H1 (cell line): ENCODE measurements at regions not wholly inside any gene's neighbourhood (a gene's known extent, or its start where the extent isn't known, plus 50 kb on each side); places are given as distances from the start of the nearest gene placed in this dataset.

Source experiments
- CTCF ChIA-PET: fragments of 300-600 bp; sonication (Branson Sonifier 250); formaldehyde crosslinking; loops from one replicate; lab custom pipeline; 2021; ENCODE audit not compliant: partially characterized antibody; lab: Charles Lee
- POLR2A ChIA-PET: fragments of 300-600 bp; sonication (Branson Sonifier 250); formaldehyde crosslinking; loops from one replicate; lab custom pipeline; 2021; ENCODE audit warnings: inconsistent platforms; ENCODE audit not compliant: partially characterized antibody; lab: Charles Lee
- DNase-seq, 2 experiments: peaks; one replicate each; pipeline versions ENCODE4 v3.0.0 to v3.0.0-alpha.2; 2010 to 2022; ENCODE audit warnings: low spot score in 2 of 2, low read depth in 1 of 2, mixed read lengths in 1 of 2
- FAIRE-seq: peaks from 2 replicates; lab custom pipeline; 2011; peaks lifted over from hg19 to GRCh38; lab: Jason Lieb, UNC
- H2AFZ ChIP-seq: 2 replicates; pipeline ENCODE4 v1.8.1; 2012; ENCODE audit warnings: low read length, inconsistent platforms
- H2AK5ac ChIP-seq: 2 replicates; pipeline ENCODE4 v1.6.1; 2013; ENCODE audit warnings: low read depth, low read length
- H2BK120ac ChIP-seq: replicated peaks from 2 replicates; pipeline ENCODE3; 2013; ENCODE audit warnings: low read depth, low read length, inconsistent platforms
- H2BK12ac ChIP-seq: 2 replicates; pipeline ENCODE4 v1.6.1; 2013; ENCODE audit warnings: low read depth, low read length
- H2BK15ac ChIP-seq: 2 replicates; pipeline ENCODE4 v1.6.1; 2013; ENCODE audit warnings: low read length
- H2BK20ac ChIP-seq: 2 replicates; pipeline ENCODE4 v1.6.1; 2013; ENCODE audit warnings: low read length
- H2BK5ac ChIP-seq: 2 replicates; pipeline ENCODE4 v1.6.1; 2013; ENCODE audit warnings: low read depth, low read length
- H3K14ac ChIP-seq: 2 replicates; pipeline ENCODE4 v1.6.1; 2013; ENCODE audit warnings: inconsistent platforms; ENCODE audit not compliant: insufficient read length
- H3K18ac ChIP-seq: 2 replicates; pipeline ENCODE4 v1.6.1; 2013; ENCODE audit warnings: low read length; ENCODE audit errors: extremely low read depth
- H3K23ac ChIP-seq: 2 replicates; pipeline ENCODE4 v1.6.1; 2013; ENCODE audit warnings: inconsistent platforms; ENCODE audit not compliant: insufficient read length
- H3K23me2 ChIP-seq: 2 replicates; pipeline ENCODE4 v1.6.1; 2013; ENCODE audit warnings: low read depth, low read length
- H3K27ac ChIP-seq: 2 replicates; pipeline ENCODE4 v1.6.1; 2011; ENCODE audit warnings: low read depth, low read length, inconsistent platforms
- H3K27me3 ChIP-seq, 4 experiments: replicated peaks in 1 of 4; 1 replicate in 1 of 4; 2 replicates in 3 of 4; pipeline versions ENCODE4 v1.6.1 to v1.8.1; 2011 to 2013; ENCODE audit warnings: low read length in 3 of 4, mild to moderate bottlenecking in 3 of 4, inconsistent platforms in 2 of 4, mixed read lengths in 2 of 4, moderate library complexity in 1 of 4; ENCODE audit not compliant: control insufficient read depth in 3 of 4, insufficient read depth in 3 of 4; ENCODE audit errors: extremely low read depth in 1 of 4
- H3K36me3 ChIP-seq, 4 experiments: 2 replicates each; pipeline versions ENCODE4 v1.6.1 to v1.8.1; 2011 to 2013; ENCODE audit warnings: mild to moderate bottlenecking in 4 of 4, low read length in 3 of 4, moderate library complexity in 2 of 4, control low read depth in 1 of 4, inconsistent platforms in 1 of 4; ENCODE audit not compliant: insufficient read depth in 4 of 4, control insufficient read depth in 2 of 4
- H3K4ac ChIP-seq: replicated peaks from 2 replicates; pipeline ENCODE3; 2013; ENCODE audit warnings: low read length, low read depth, mixed read lengths, inconsistent platforms; ENCODE audit not compliant: insufficient read length
- H3K4me1 ChIP-seq, 4 experiments: replicated peaks in 1 of 4; 1 replicate in 1 of 4; 2 replicates in 3 of 4; pipeline versions ENCODE4 v1.6.1 to v1.8.1; 2011 to 2013; ENCODE audit warnings: low read length in 3 of 4, inconsistent platforms in 2 of 4, mixed read lengths in 1 of 4; ENCODE audit not compliant: insufficient read depth in 4 of 4, control insufficient read depth in 3 of 4
- H3K4me2 ChIP-seq, 2 experiments: 2 replicates each; pipeline versions ENCODE4 v1.6.1 to v1.8.1; 2011 to 2013; ENCODE audit warnings: low read depth in 2 of 2, low read length in 2 of 2, control low read depth in 1 of 2, inconsistent platforms in 1 of 2, mild to moderate bottlenecking in 1 of 2; ENCODE audit not compliant: insufficient read depth in 1 of 2
- H3K4me3 ChIP-seq, 4 experiments: fragments of 200-600, 300-600 bp in 1 of 4; sonication (generic), shearing (Covaris generic), sonication (Bioruptor Twin) in 1 of 4; 2 replicates each; pipeline versions ENCODE4 v1.5.1 to v1.8.1; 2011 to 2016; ENCODE audit warnings: low read length in 4 of 4, low read depth in 3 of 4, control low read depth in 2 of 4, inconsistent platforms in 2 of 4, mild to moderate bottlenecking in 2 of 4, mixed read lengths in 1 of 4, moderate library complexity in 1 of 4; ENCODE audit not compliant: insufficient read depth in 2 of 4; ENCODE audit errors: extremely low read depth in 1 of 4
- H3K56ac ChIP-seq: replicated peaks from 2 replicates; pipeline ENCODE3; 2013; ENCODE audit warnings: low read depth, mild to moderate bottlenecking, mixed read lengths, low read length, inconsistent platforms; ENCODE audit not compliant: insufficient read length
- H3K79me1 ChIP-seq: 2 replicates; pipeline ENCODE4 v1.6.1; 2013; ENCODE audit warnings: low read depth, low read length, control low read depth
- H3K79me2 ChIP-seq, 2 experiments: 2 replicates each; pipeline versions ENCODE4 v1.6.1 to v1.8.1; 2012 to 2013; ENCODE audit warnings: low read length in 2 of 2, mild to moderate bottlenecking in 2 of 2, inconsistent platforms in 1 of 2; ENCODE audit not compliant: insufficient read depth in 2 of 2, control insufficient read depth in 1 of 2
- H3K9ac ChIP-seq, 4 experiments: replicated peaks in 1 of 4; 1 replicate in 1 of 4; 2 replicates in 3 of 4; pipeline versions ENCODE4 v1.6.1 to v1.8.1; 2011 to 2013; ENCODE audit warnings: low read depth in 3 of 4, low read length in 3 of 4, control low read depth in 2 of 4, mild to moderate bottlenecking in 2 of 4, moderate library complexity in 2 of 4, inconsistent platforms in 1 of 4; ENCODE audit errors: extremely low read depth in 1 of 4
- H3K9me3 ChIP-seq, 2 experiments: 2 replicates each; pipeline versions ENCODE4 v1.6.1 to v1.8.1; 2012 to 2013; ENCODE audit warnings: mild to moderate bottlenecking in 2 of 2, moderate library complexity in 2 of 2, control low read depth in 1 of 2, inconsistent platforms in 1 of 2, low read depth in 1 of 2, low read length in 1 of 2, mixed read lengths in 1 of 2; ENCODE audit not compliant: insufficient read depth in 2 of 2
- H4K20me1 ChIP-seq, 2 experiments: replicated peaks in 1 of 2; 2 replicates each; pipeline versions ENCODE3 to v1.8.1; 2011 to 2013; ENCODE audit warnings: inconsistent platforms in 2 of 2, low read length in 2 of 2, mild to moderate bottlenecking in 1 of 2; ENCODE audit not compliant: insufficient read depth in 2 of 2, control insufficient read depth in 1 of 2
- H4K5ac ChIP-seq: 2 replicates; pipeline ENCODE4 v1.6.1; 2013; ENCODE audit warnings: low read length, low read depth, mixed read lengths, inconsistent platforms; ENCODE audit not compliant: insufficient read length
- H4K8ac ChIP-seq: 2 replicates; pipeline ENCODE4 v1.8.0; 2013; ENCODE audit warnings: mild to moderate bottlenecking, moderate library complexity, low read length, inconsistent platforms; ENCODE audit not compliant: insufficient read depth; ENCODE audit errors: extremely low read depth
- H4K91ac ChIP-seq: replicated peaks from 2 replicates; pipeline ENCODE3; 2013; ENCODE audit warnings: low read length, mixed read lengths, inconsistent platforms; ENCODE audit not compliant: insufficient read length
- BCL11A ChIP-seq, 2 experiments: IDR thresholded peaks; one replicate each; pipeline ENCODE4 v1.6.1; 2011; ENCODE audit warnings: low read depth in 2 of 2, low read length in 2 of 2, mild to moderate bottlenecking in 2 of 2
- E2F6 ChIP-seq: IDR thresholded peaks from 2 replicates; pipeline ENCODE4 v1.6.1; 2012; ENCODE audit warnings: inconsistent platforms
- SRF ChIP-seq: IDR thresholded peaks from 2 replicates; pipeline ENCODE4 v1.6.1; 2011; ENCODE audit warnings: mild to moderate bottlenecking, low read depth, low read length, moderate library complexity
- WGBS, 2 experiments: shearing (Covaris generic) in 1 of 2; methylation state at CpG; one replicate each; pipeline versions ENCODE4 v1.1.6 to v1.1.7; 2013 to 2015; ENCODE audit warnings: low lambda C conversion rate in 2 of 2, mixed read lengths in 2 of 2, inconsistent platforms in 1 of 2, low coverage in 1 of 2, missing lambda C conversion rate in 1 of 2; ENCODE audit not compliant: insufficient replicate concordance in 2 of 2, insufficient coverage in 1 of 2, insufficient read length in 1 of 2; ENCODE audit errors: extremely low coverage in 1 of 2, missing lambda C conversion rate in 1 of 2; 5-methylcytosine and 5-hydroxymethylcytosine counted together

GRCh38 chr5:60162441-60162840 lies 268.9 kb upstream of the PDE4D start:
- Histone ChIP-seq H4K5ac (no peak overlapping the region), H4K8ac (no peak overlapping the region), H2BK12ac (no peak overlapping the region), H3K9ac (no peak overlapping the region), H3K23ac (no peak overlapping the region), H3K14ac (no peak overlapping the region), H2BK20ac (no peak overlapping the region), H3K9me3 (no peaks in the 10 kb centered on the region), H2BK5ac (no peak overlapping the region), H3K4me2 (no peak overlapping the region), H2AFZ (no peak overlapping the region), H3K23me2 (no peaks in the 10 kb centered on the region), H2AK5ac (no peak overlapping the region), H4K20me1 (no peaks in the 10 kb centered on the region), H3K56ac (no peak overlapping the region), H2BK120ac (no peak overlapping the region), H3K18ac (no peak overlapping the region), H3K27me3 (no peaks in the 10 kb centered on the region), H4K91ac (no peak overlapping the region), H3K4me3 (no peak overlapping the region), H3K79me1 (no peaks in the 10 kb centered on the region), H3K79me2 (no peaks in the 10 kb centered on the region), H3K4me1 (no peaks in the 10 kb centered on the region), H2BK15ac (no peak overlapping the region), H3K27ac (no peak overlapping the region), H3K36me3 (no peaks in the 10 kb centered on the region), H3K4ac (no peak overlapping the region)
- DNase-seq (no peak), FAIRE-seq (no peak)
- ChIA-PET POLR2A (no interaction called here), CTCF (interaction anchor here (1.4 to 2.6 kb wide), 4 partner anchors 9 to 352 kb away, joined by 3 to 11 read pairs (median 7); no protein-coding TSS in a partner anchor)
- 89% methylated on average over 1 of the region's 1 CpG; no CpG with 5 or more reads in 1 of the 2 experiments for WGBS, 2 experiments
- TF ChIP-seq SRF (no peak), BCL11A (IDR thresholded peaks at IDR 0.05; ENCODE audit: low read depth in 2 of 2, low read length in 2 of 2) (no peak), E2F6 (no peak)
